ENCODE measurements at regions not wholly inside any gene's neighbourhood (a gene's known extent, or its start where the extent isn't known, plus 50 kb on each side); places are given as distances from the start of the nearest gene placed in this dataset.
"Not testable (repeated sequence)": the region's sequence is repeated elsewhere in the genome, so short reads cannot be mapped to it uniquely, and the experiment has no call there.

DNA sequence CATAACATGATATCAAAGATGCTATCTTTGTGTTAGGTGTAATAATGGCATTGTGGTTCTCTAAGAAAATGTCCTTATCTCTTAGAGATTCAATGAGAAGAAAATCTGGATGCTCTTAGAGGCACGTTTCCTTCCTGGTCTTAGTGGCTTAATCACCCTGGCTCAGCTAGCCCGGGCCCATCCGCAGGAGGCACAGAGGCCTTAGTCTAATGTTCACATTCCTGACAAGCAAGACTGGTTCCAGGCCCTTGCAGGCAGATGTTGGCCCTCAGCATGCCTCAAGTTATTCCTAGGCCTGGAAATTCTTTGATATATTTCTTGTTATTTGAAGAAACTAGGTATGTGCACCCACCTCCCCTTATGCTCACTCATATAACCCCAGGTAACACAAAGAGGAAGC lies 357.6 kb downstream of the SFMBT2 start:
- no peaks in the 10 kb centered on the region for H3K27me3 ChIP-seq (ENCODE audit: control insufficient read depth in 3 of 3, insufficient read depth in 3 of 3, low read depth in 1 of 3, low read length in 3 of 3)
- no peak overlapping the region for H3K18ac ChIP-seq (ENCODE audit: low read length)
- H3K14ac ChIP-seq (ENCODE audit: low read length) = no peak overlapping the region
- no peak overlapping the region for H4K91ac ChIP-seq (ENCODE audit: low read depth, low read length, poor library complexity)
- no peak overlapping the region for H4K8ac ChIP-seq (ENCODE audit: low read depth, low read length)
- no peak overlapping the region for H2AFZ ChIP-seq (ENCODE audit: low read length)
- no peaks in the 10 kb centered on the region for H3K4me1 ChIP-seq (ENCODE audit: control insufficient read depth in 2 of 2, insufficient read depth in 1 of 2, low read depth in 1 of 2, low read length in 2 of 2)
- H2BK120ac ChIP-seq (ENCODE audit: low read depth, low read length) = no peak overlapping the region
- H3K27ac ChIP-seq (replicated peaks; ENCODE audit: low read length) = no peak overlapping the region
- H2BK12ac ChIP-seq (ENCODE audit: low read length) = no peak overlapping the region
- no peak overlapping the region for H3K9ac ChIP-seq (ENCODE audit: low read depth, low read length, poor library complexity)
- no peak overlapping the region for H2BK15ac ChIP-seq (ENCODE audit: low read length)
- no peak overlapping the region for H3K4me2 ChIP-seq (ENCODE audit: insufficient read depth, low read length, poor library complexity, severe bottlenecking)
- H3K79me1 ChIP-seq (ENCODE audit: low read depth, low read length) = no peaks in the 10 kb centered on the region
- H3K36me3 ChIP-seq (replicated peaks in 1 of 2; ENCODE audit: control insufficient read depth in 2 of 2, insufficient read depth in 2 of 2, low read length in 2 of 2) = no peaks in the 10 kb centered on the region
- no peak overlapping the region for H3K4ac ChIP-seq (ENCODE audit: low read length)
- H3K9me3 ChIP-seq (replicated peaks in 1 of 2; ENCODE audit: control insufficient read depth in 2 of 2, insufficient read depth in 1 of 2, low read depth in 1 of 2, low read length in 2 of 2) = no peaks in the 10 kb centered on the region
- no peak overlapping the region for H2BK5ac ChIP-seq (ENCODE audit: low read length)
- H3K4me3 ChIP-seq (ENCODE audit: low read length in 2 of 2) = no peak overlapping the region
- WGBS, 2 donors (ENCODE audit: extremely low coverage in 2 of 2, insufficient read length in 2 of 2, insufficient replicate concordance in 1 of 2) = no CpG with 5 or more reads among the region's 3 CpGs
- no peak for DNase-seq (ENCODE audit: low spot score)
- H2AK5ac ChIP-seq (ENCODE audit: low read depth, low read length) = no peak overlapping the region
- no peak overlapping the region for H3K23ac ChIP-seq (ENCODE audit: low read depth, low read length, poor library complexity)

DNA sequence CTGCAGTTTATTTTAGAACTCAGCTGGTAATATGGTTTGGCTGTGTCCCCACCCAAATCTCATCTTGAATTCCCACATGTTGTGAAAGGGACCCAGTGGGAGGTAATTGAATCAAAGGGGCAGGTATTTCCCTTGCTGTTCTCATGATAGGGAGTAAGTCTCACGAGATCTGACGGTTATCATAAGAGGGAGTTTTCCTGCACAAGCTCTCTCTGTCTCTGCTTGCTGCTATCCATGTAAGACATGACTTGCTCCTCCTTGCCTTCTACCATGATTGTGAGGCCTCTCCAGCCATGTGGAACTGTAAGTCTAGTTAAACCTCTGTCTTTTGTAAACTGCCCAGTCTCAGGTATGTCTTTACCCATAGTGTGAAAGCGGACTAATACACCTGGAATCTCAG lies 360.8 kb downstream of the SFMBT2 start:
- H3K36me3 ChIP-seq (replicated peaks in 1 of 2; ENCODE audit: control insufficient read depth in 2 of 2, insufficient read depth in 2 of 2, low read length in 2 of 2); H2AFZ ChIP-seq (ENCODE audit: low read length); H2BK12ac ChIP-seq (ENCODE audit: low read length); DNase-seq (ENCODE audit: low spot score); H4K91ac ChIP-seq (ENCODE audit: low read depth, low read length, poor library complexity); H3K79me1 ChIP-seq (ENCODE audit: low read depth, low read length); H3K4me2 ChIP-seq (ENCODE audit: insufficient read depth, low read length, poor library complexity, severe bottlenecking); H3K9ac ChIP-seq (ENCODE audit: low read depth, low read length, poor library complexity); H4K8ac ChIP-seq (ENCODE audit: low read depth, low read length); H2BK5ac ChIP-seq (ENCODE audit: low read length); H3K23ac ChIP-seq (ENCODE audit: low read depth, low read length, poor library complexity); H3K27me3 ChIP-seq (ENCODE audit: control insufficient read depth in 3 of 3, insufficient read depth in 3 of 3, low read depth in 1 of 3, low read length in 3 of 3); H3K27ac ChIP-seq (replicated peaks; ENCODE audit: low read length); H3K14ac ChIP-seq (ENCODE audit: low read length); H3K4ac ChIP-seq (ENCODE audit: low read length); H2BK15ac ChIP-seq (ENCODE audit: low read length); H3K9me3 ChIP-seq (replicated peaks in 1 of 2; ENCODE audit: control insufficient read depth in 2 of 2, insufficient read depth in 1 of 2, low read depth in 1 of 2, low read length in 2 of 2); H3K18ac ChIP-seq (ENCODE audit: low read length); H3K4me1 ChIP-seq (ENCODE audit: control insufficient read depth in 2 of 2, insufficient read depth in 1 of 2, low read depth in 1 of 2, low read length in 2 of 2); H3K4me3 ChIP-seq (ENCODE audit: low read length in 2 of 2); H2BK120ac ChIP-seq (ENCODE audit: low read depth, low read length); H2AK5ac ChIP-seq (ENCODE audit: low read depth, low read length): not testable (repeated sequence)
- no CpG with 5 or more reads among the region's 3 CpGs for WGBS, 2 donors (ENCODE audit: extremely low coverage in 2 of 2, insufficient read length in 2 of 2, insufficient replicate concordance in 1 of 2)

DNA sequence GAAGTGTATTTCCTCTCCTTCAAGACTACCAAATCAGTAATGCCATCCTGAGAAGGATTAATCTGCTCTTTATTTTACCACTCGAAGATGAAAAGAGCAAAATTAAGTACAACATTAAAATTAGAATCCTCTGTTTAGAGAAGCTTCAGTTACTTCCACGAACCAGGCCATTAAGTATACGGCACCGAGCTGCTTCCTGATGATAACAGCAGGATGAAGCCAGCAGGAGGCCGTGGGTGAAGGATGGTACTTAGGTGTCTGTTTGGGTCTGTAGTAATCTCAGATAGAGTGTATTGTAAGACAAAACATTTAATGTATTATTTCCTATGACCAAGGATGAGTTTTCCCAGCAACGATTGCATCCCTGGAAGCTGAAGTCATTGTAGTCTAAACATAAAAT lies 362.8 kb downstream of the SFMBT2 start:
- Histone ChIP-seq H2AK5ac (ENCODE audit: low read depth, low read length) (no peak overlapping the region), H3K27ac (replicated peaks; ENCODE audit: low read length) (no peak overlapping the region), H2AFZ (ENCODE audit: low read length) (no peak overlapping the region), H3K23ac (ENCODE audit: low read depth, low read length, poor library complexity) (no peak overlapping the region), H2BK5ac (ENCODE audit: low read length) (no peak overlapping the region), H3K4ac (ENCODE audit: low read length) (no peak overlapping the region), H3K9me3 (replicated peaks in 1 of 2; ENCODE audit: control insufficient read depth in 2 of 2, insufficient read depth in 1 of 2, low read depth in 1 of 2, low read length in 2 of 2) (no peaks in the 10 kb centered on the region), H3K18ac (ENCODE audit: low read length) (no peak overlapping the region), H2BK120ac (ENCODE audit: low read depth, low read length) (no peak overlapping the region), H4K8ac (ENCODE audit: low read depth, low read length) (no peak overlapping the region), H4K91ac (ENCODE audit: low read depth, low read length, poor library complexity) (no peak overlapping the region), H2BK12ac (ENCODE audit: low read length) (no peak overlapping the region), H3K27me3 (ENCODE audit: control insufficient read depth in 3 of 3, insufficient read depth in 3 of 3, low read depth in 1 of 3, low read length in 3 of 3) (peaks cover 0 to 2% (median 0%) of the 10 kb centered on the region in 3 experiments), H2BK15ac (ENCODE audit: low read length) (no peak overlapping the region), H3K4me3 (ENCODE audit: low read length in 2 of 2) (no peak overlapping the region), H3K79me1 (ENCODE audit: low read depth, low read length) (peaks cover 2% of the 10 kb centered on the region), H3K36me3 (replicated peaks in 1 of 2; ENCODE audit: control insufficient read depth in 2 of 2, insufficient read depth in 2 of 2, low read length in 2 of 2) (no peaks in the 10 kb centered on the region), H3K4me1 (ENCODE audit: control insufficient read depth in 2 of 2, insufficient read depth in 1 of 2, low read depth in 1 of 2, low read length in 2 of 2) (no peaks in the 10 kb centered on the region), H3K9ac (ENCODE audit: low read depth, low read length, poor library complexity) (no peak overlapping the region), H3K14ac (ENCODE audit: low read length) (no peak overlapping the region), H3K4me2 (ENCODE audit: insufficient read depth, low read length, poor library complexity, severe bottlenecking) (no peak overlapping the region)
- DNase-seq (ENCODE audit: low spot score) = no peak
- no CpG with 5 or more reads among the region's 6 CpGs for WGBS, 2 donors (ENCODE audit: extremely low coverage in 2 of 2, insufficient read length in 2 of 2, insufficient replicate concordance in 1 of 2)

DNA sequence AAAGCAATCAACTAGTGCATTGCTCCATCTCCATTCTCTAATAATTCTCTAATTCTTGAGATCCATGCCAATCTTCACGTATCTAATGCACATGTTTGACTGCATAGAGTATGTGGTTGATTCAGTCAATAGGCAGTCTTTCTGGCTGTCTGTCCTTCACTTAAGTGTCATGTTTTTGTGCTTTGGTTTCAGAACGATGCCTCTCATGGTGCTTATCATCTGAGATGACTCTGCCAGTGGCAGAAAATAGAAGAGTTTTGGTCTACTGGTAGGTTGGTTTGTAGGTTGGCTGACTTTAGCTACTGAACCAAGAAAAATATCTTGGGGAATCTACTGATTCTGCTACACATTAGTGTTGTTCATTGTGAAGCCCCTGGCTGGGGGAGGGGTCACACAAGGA lies 364.2 kb downstream of the SFMBT2 start:
- no peak overlapping the region for H3K4me3 ChIP-seq (ENCODE audit: low read length in 2 of 2)
- H2BK5ac ChIP-seq (ENCODE audit: low read length) = no peak overlapping the region
- H3K9me3 ChIP-seq (replicated peaks in 1 of 2; ENCODE audit: control insufficient read depth in 2 of 2, insufficient read depth in 1 of 2, low read depth in 1 of 2, low read length in 2 of 2) = no peaks in the 10 kb centered on the region
- no peak for DNase-seq (ENCODE audit: low spot score)
- H3K23ac ChIP-seq (ENCODE audit: low read depth, low read length, poor library complexity) = no peak overlapping the region
- no peak overlapping the region for H2BK12ac ChIP-seq (ENCODE audit: low read length)
- WGBS, 2 donors (ENCODE audit: extremely low coverage in 2 of 2, insufficient read length in 2 of 2, insufficient replicate concordance in 1 of 2) = no CpG with 5 or more reads among the region's 2 CpGs
- no peak overlapping the region for H4K91ac ChIP-seq (ENCODE audit: low read depth, low read length, poor library complexity)
- H2BK120ac ChIP-seq (ENCODE audit: low read depth, low read length) = no peak overlapping the region
- H2AFZ ChIP-seq (ENCODE audit: low read length) = no peak overlapping the region
- H3K14ac ChIP-seq (ENCODE audit: low read length) = no peak overlapping the region
- no peak overlapping the region for H3K4me2 ChIP-seq (ENCODE audit: insufficient read depth, low read length, poor library complexity, severe bottlenecking)
- H2AK5ac ChIP-seq (ENCODE audit: low read depth, low read length) = no peak overlapping the region
- H3K36me3 ChIP-seq (replicated peaks in 1 of 2; ENCODE audit: control insufficient read depth in 2 of 2, insufficient read depth in 2 of 2, low read length in 2 of 2) = no peaks in the 10 kb centered on the region
- H4K8ac ChIP-seq (ENCODE audit: low read depth, low read length) = no peak overlapping the region
- no peak overlapping the region for H3K18ac ChIP-seq (ENCODE audit: low read length)
- no peak overlapping the region for H3K9ac ChIP-seq (ENCODE audit: low read depth, low read length, poor library complexity)
- H3K27me3 ChIP-seq (ENCODE audit: control insufficient read depth in 3 of 3, insufficient read depth in 3 of 3, low read depth in 1 of 3, low read length in 3 of 3) = peaks cover 0 to 2% (median 0%) of the 10 kb centered on the region in 3 experiments
- no peaks in the 10 kb centered on the region for H3K4me1 ChIP-seq (ENCODE audit: control insufficient read depth in 2 of 2, insufficient read depth in 1 of 2, low read depth in 1 of 2, low read length in 2 of 2)
- H3K27ac ChIP-seq (replicated peaks; ENCODE audit: low read length) = no peak overlapping the region
- H3K79me1 ChIP-seq (ENCODE audit: low read depth, low read length) = peaks cover 2% of the 10 kb centered on the region
- no peak overlapping the region for H3K4ac ChIP-seq (ENCODE audit: low read length)
- H2BK15ac ChIP-seq (ENCODE audit: low read length) = no peak overlapping the region

All from neuronal stem cell (in vitro differentiated cells).